ENCODE measurements at regions not wholly inside any gene's neighbourhood (a gene's known extent, or its start where the extent isn't known, plus 50 kb on each side); places are given as distances from the start of the nearest gene placed in this dataset.

DNA sequence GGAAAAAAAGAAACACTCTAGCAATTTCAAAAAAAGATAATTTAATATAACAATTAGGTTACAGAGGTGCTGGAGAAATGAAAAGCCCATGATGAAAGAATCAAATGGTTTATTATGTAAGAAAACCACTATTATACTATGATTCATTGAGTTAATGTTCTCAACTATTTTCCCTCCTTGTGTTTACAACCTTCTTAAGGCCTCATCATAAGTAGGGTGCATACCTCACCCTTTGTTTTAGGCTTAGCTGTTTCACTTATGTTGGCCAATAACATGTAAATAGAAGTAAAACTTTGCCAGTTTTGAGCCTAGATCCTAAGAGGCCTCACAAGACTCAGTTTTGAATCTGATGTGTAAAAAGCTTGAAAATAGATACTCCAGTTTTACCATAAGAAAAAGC is 418.3 kb upstream of the DDX18 start:
- H3K4me1 Mint-ChIP-seq: no peaks in the 10 kb centered on the region
- no peaks in the 10 kb centered on the region for H3K27me3 Mint-ChIP-seq
- ChIA-PET POLR2A (no interaction called here), CTCF (no interaction called here)
- ATAC-seq (ENCODE audit: low read depth) (no peak), DNase-seq (no peak)
- no peaks in the 10 kb centered on the region for H3K36me3 Mint-ChIP-seq (ENCODE audit: low read depth)
- H3K4me3 Mint-ChIP-seq: no peak overlapping the region
- H3K27ac Mint-ChIP-seq: no peak overlapping the region
- intact Hi-C loops (cut with micrococcal nuclease): no loop called here
- TF ChIP-seq, protein P1, sequence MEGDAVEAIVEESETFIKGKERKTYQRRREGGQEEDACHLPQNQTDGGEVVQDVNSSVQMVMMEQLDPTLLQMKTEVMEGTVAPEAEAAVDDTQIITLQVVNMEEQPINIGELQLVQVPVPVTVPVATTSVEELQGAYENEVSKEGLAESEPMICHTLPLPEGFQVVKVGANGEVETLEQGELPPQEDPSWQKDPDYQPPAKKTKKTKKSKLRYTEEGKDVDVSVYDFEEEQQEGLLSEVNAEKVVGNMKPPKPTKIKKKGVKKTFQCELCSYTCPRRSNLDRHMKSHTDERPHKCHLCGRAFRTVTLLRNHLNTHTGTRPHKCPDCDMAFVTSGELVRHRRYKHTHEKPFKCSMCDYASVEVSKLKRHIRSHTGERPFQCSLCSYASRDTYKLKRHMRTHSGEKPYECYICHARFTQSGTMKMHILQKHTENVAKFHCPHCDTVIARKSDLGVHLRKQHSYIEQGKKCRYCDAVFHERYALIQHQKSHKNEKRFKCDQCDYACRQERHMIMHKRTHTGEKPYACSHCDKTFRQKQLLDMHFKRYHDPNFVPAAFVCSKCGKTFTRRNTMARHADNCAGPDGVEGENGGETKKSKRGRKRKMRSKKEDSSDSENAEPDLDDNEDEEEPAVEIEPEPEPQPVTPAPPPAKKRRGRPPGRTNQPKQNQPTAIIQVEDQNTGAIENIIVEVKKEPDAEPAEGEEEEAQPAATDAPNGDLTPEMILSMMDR (IDR thresholded peaks at IDR 0.05): no peak
- H3K9me3 Mint-ChIP-seq: peaks cover 3% of the 10 kb centered on the region

DNA sequence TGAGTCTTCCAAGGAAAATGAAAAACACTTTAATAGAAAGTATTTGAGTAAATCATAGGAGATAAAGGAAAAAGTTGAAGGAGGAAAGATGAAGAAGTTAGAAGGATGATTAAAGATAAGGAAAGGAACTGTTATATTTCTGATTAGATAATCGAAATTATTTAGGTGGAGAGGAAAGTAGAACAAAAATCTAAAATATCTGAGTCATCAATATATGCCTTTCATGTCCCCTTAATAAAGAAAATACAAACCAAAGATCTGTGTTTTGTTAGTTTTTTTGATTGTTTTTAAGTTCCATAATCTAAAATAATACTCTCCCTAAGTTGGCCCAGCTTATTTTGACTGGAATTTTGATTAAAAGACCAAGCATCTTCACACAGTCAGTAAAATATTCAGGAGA is 412.9 kb upstream of the DDX18 start:
- Mint-ChIP-seq H3K9me3 (peaks cover 3% of the 10 kb centered on the region), H3K4me3 (no peak overlapping the region), H3K36me3 (ENCODE audit: low read depth) (no peaks in the 10 kb centered on the region), H3K27ac (no peak overlapping the region), H3K27me3 (no peaks in the 10 kb centered on the region), H3K4me1 (no peaks in the 10 kb centered on the region)
- intact Hi-C loops (cut with micrococcal nuclease): no loop called here
- no peak for DNase-seq
- TF ChIP-seq, protein P1 (IDR thresholded peaks at IDR 0.05): no peak
- ChIA-PET POLR2A (no interaction called here), CTCF (no interaction called here)
- ATAC-seq (ENCODE audit: low read depth): no peak

DNA sequence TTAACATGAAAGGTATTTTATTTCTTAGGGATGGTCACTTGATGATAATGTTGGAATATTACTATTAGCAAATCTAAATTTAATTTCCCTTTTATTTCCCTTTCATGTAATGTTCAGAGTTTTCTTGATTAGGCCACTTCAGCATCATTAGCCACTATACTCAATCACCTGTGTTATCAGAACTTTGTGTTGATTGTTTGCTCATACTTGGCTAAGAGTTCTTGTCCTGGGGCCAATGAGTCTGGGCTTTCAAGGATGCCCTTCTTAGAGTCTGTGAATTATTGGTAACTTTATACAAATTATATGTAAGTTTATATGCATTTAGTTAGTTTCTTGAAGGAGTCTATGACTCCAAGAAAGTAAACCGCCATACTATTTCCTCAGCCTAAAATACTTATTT is 408.0 kb upstream of the DDX18 start:
- ATAC-seq (ENCODE audit: low read depth): no peak
- CTCF ChIA-PET: no interaction called here
- H3K27me3 Mint-ChIP-seq: no peaks in the 10 kb centered on the region
- H3K4me1 Mint-ChIP-seq: no peaks in the 10 kb centered on the region
- DNase-seq: no peak
- H3K4me3 Mint-ChIP-seq: no peak overlapping the region
- H3K9me3 Mint-ChIP-seq: peaks cover 6% of the 10 kb centered on the region
- POLR2A ChIA-PET: no interaction called here
- TF ChIP-seq, protein P1 (IDR thresholded peaks at IDR 0.05): no peak
- H3K27ac Mint-ChIP-seq: no peak overlapping the region
- intact Hi-C loops (cut with micrococcal nuclease): no loop called here
- no peaks in the 10 kb centered on the region for H3K36me3 Mint-ChIP-seq (ENCODE audit: low read depth)

DNA sequence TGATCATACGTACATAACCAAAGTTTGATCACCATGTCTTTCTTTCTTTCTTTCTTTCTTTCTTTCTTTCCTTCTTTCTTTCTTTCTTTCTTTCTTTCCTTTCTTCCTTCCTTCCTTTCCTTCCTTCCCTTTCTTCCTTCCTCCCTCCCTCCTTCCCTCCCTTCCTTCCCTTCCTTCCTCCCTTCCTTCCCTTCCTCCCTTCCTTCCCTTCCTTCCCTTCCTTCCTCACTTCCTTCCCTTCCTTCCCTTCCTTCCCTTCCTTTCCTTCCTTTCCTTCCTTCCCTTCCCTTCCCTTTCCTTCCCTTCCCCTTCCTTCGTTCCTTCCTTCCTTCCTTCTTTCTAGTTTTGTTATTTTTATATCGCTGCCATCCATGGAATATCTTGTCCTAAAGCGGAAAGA is 406.7 kb upstream of the DDX18 start:
- POLR2A ChIA-PET: no interaction called here
- DNase-seq: no peak
- intact Hi-C loops (cut with micrococcal nuclease): no loop called here
- peaks cover 6% of the 10 kb centered on the region for H3K9me3 Mint-ChIP-seq
- H3K36me3 Mint-ChIP-seq (ENCODE audit: low read depth): no peaks in the 10 kb centered on the region
- no peak for ATAC-seq (ENCODE audit: low read depth)
- CTCF ChIA-PET: no interaction called here
- H3K27ac Mint-ChIP-seq: no peak overlapping the region
- H3K4me1 Mint-ChIP-seq: no peaks in the 10 kb centered on the region
- H3K4me3 Mint-ChIP-seq: no peak overlapping the region
- TF ChIP-seq, protein P1 (IDR thresholded peaks at IDR 0.05): no peak
- no peaks in the 10 kb centered on the region for H3K27me3 Mint-ChIP-seq

DNA sequence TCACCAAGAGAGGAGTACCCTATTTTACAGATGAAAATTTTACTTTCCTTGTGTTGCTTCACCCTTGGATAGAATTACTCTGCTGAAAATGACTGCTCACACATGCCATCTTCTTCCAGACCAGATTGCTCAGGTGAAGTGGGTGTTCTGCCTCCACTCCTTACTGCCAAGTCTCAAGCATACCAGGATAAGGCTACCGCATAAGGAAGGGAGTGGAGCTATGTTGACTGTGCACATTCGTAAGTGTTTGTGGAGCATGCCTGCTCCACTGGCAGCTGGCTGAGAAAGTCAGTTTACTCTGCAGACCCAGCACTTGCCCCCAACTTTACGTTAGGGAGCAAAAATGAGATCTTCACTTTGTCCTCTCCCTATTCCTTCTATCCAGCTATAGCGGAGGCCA is 405.0 kb upstream of the DDX18 start:
- no peak overlapping the region for H3K4me3 Mint-ChIP-seq
- no peak for DNase-seq
- TF ChIP-seq, protein P1 (IDR thresholded peaks at IDR 0.05): no peak
- no peaks in the 10 kb centered on the region for H3K36me3 Mint-ChIP-seq (ENCODE audit: low read depth)
- H3K9me3 Mint-ChIP-seq: peaks cover 6% of the 10 kb centered on the region
- no peaks in the 10 kb centered on the region for H3K27me3 Mint-ChIP-seq
- POLR2A ChIA-PET: no interaction called here
- H3K27ac Mint-ChIP-seq: no peak overlapping the region
- no peak for ATAC-seq (ENCODE audit: low read depth)
- no peaks in the 10 kb centered on the region for H3K4me1 Mint-ChIP-seq
- intact Hi-C loops (cut with micrococcal nuclease): no loop called here
- CTCF ChIA-PET: no interaction called here
